H9 (cell line): ENCODE measurements at regions not wholly inside any gene's neighbourhood (a gene's known extent, or its start where the extent isn't known, plus 50 kb on each side); places are given as distances from the start of the nearest gene placed in this dataset.
"Not testable (repeated sequence)": the region's sequence is repeated elsewhere in the genome, so short reads cannot be mapped to it uniquely, and the experiment has no call there.

ENCODE experiments used
- DNase-seq: peaks from one replicate; pipeline ENCODE4 v3.0.0-alpha.2; 2017
- H2AFZ ChIP-seq: one replicate; pipeline ENCODE4 v1.6.1; 2013; ENCODE audit warnings: mild to moderate bottlenecking, low read length, control low read depth, moderate library complexity
- H2AK5ac ChIP-seq: 2 replicates; pipeline ENCODE4 v1.6.1; 2013; ENCODE audit warnings: low read length, control low read depth, mixed read lengths; ENCODE audit not compliant: insufficient read length
- H2BK120ac ChIP-seq: one replicate; pipeline ENCODE4 v1.6.1; 2013; ENCODE audit warnings: low read depth, mild to moderate bottlenecking, low read length, control low read depth, inconsistent platforms; ENCODE audit not compliant: poor library complexity, severe bottlenecking
- H2BK12ac ChIP-seq: 2 replicates; pipeline ENCODE4 v1.6.1; 2013; ENCODE audit warnings: low read length, control low read depth, mixed read lengths, low read depth; ENCODE audit not compliant: insufficient read length
- H2BK15ac ChIP-seq: 2 replicates; pipeline ENCODE4 v1.6.1; 2013; ENCODE audit warnings: low read depth, low read length, control low read depth
- H2BK20ac ChIP-seq: one replicate; pipeline ENCODE4 v1.6.1; 2013; ENCODE audit warnings: low read depth, mild to moderate bottlenecking, low read length, control low read depth, inconsistent platforms; ENCODE audit not compliant: poor library complexity, severe bottlenecking
- H2BK5ac ChIP-seq: 2 replicates; pipeline ENCODE4 v1.6.1; 2013; ENCODE audit warnings: low read length, control low read depth, mixed read lengths; ENCODE audit not compliant: insufficient read length
- H3K14ac ChIP-seq: 2 replicates; pipeline ENCODE4 v1.6.1; 2013; ENCODE audit warnings: low read length, control low read depth; ENCODE audit not compliant: insufficient read depth
- H3K18ac ChIP-seq: 2 replicates; pipeline ENCODE4 v1.6.1; 2013; ENCODE audit warnings: low read depth, mild to moderate bottlenecking, mixed read lengths, low read length, control low read depth; ENCODE audit not compliant: insufficient read length
- H3K23ac ChIP-seq: 2 replicates; pipeline ENCODE4 v1.6.1; 2013; ENCODE audit warnings: low read length, control low read depth, mixed read lengths, low read depth; ENCODE audit not compliant: insufficient read length
- H3K23me2 ChIP-seq: 2 replicates; pipeline ENCODE4 v1.6.1; 2013; ENCODE audit warnings: low read depth, mild to moderate bottlenecking, mixed read lengths, low read length, control low read depth; ENCODE audit not compliant: insufficient read length, poor library complexity, severe bottlenecking
- H3K27ac ChIP-seq: 2 replicates; pipeline ENCODE4 v1.5.1; 2013; ENCODE audit warnings: low read length, control low read depth, mixed read lengths, low read depth; ENCODE audit not compliant: insufficient read length
- H3K27me3 ChIP-seq: 2 replicates; pipeline ENCODE4 v1.6.1; 2013; ENCODE audit warnings: low read length, control low read depth, inconsistent platforms; ENCODE audit not compliant: insufficient read depth
- H3K4ac ChIP-seq: 2 replicates; pipeline ENCODE4 v1.6.1; 2013; ENCODE audit warnings: low read depth, mild to moderate bottlenecking, control low read depth, inconsistent platforms, low read length, moderate library complexity
- H3K4me1 ChIP-seq: 2 replicates; pipeline ENCODE4 v1.6.1; 2013; ENCODE audit warnings: low read length, control low read depth, inconsistent platforms; ENCODE audit not compliant: insufficient read depth
- H3K4me2 ChIP-seq: 2 replicates; pipeline ENCODE4 v1.6.1; 2013; ENCODE audit warnings: low read length, control low read depth, mixed read lengths; ENCODE audit not compliant: insufficient read length, insufficient read depth
- H3K56ac ChIP-seq: 2 replicates; pipeline ENCODE4 v1.6.1; 2013; ENCODE audit warnings: low read depth, mild to moderate bottlenecking, mixed read lengths, low read length, control low read depth; ENCODE audit not compliant: insufficient read length
- H3K79me1 ChIP-seq: 2 replicates; pipeline ENCODE4 v1.6.1; 2013; ENCODE audit warnings: low read depth, mild to moderate bottlenecking, moderate library complexity, low read length, control low read depth, inconsistent platforms; ENCODE audit not compliant: insufficient read depth, poor library complexity, severe bottlenecking
- H3K79me2 ChIP-seq: 2 replicates; pipeline ENCODE4 v1.6.1; 2013; ENCODE audit warnings: low read length, control low read depth, inconsistent platforms; ENCODE audit not compliant: insufficient read depth
- H3K9ac ChIP-seq: 2 replicates; pipeline ENCODE4 v1.6.1; 2013; ENCODE audit warnings: low read length, control low read depth, mixed read lengths; ENCODE audit not compliant: insufficient read length; ENCODE audit errors: extremely low read depth
- H3K9me3 ChIP-seq: one replicate; pipeline ENCODE4 v1.6.1; 2013; ENCODE audit warnings: low read depth, low read length, inconsistent platforms; ENCODE audit not compliant: control insufficient read depth
- H3T11ph ChIP-seq: one replicate; pipeline ENCODE4 v1.6.1; 2013; ENCODE audit warnings: mild to moderate bottlenecking, low read length, control low read depth, inconsistent platforms
- H4K20me1 ChIP-seq: one replicate; pipeline ENCODE4 v1.6.1; 2013; ENCODE audit not compliant: control insufficient read depth, insufficient read length, insufficient read depth
- H4K5ac ChIP-seq: 2 replicates; pipeline ENCODE4 v1.6.1; 2013; ENCODE audit warnings: low read depth, mild to moderate bottlenecking, mixed read lengths, low read length, control low read depth; ENCODE audit not compliant: insufficient read length
- H4K8ac ChIP-seq: replicated peaks from 2 replicates; pipeline ENCODE4 v1.6.1; 2013; ENCODE audit warnings: low read length, control low read depth, mixed read lengths, low read depth; ENCODE audit not compliant: insufficient read length
- H4K91ac ChIP-seq: 2 replicates; pipeline ENCODE4 v1.6.1; 2013; ENCODE audit warnings: low read depth, mild to moderate bottlenecking, moderate library complexity, mixed read lengths, low read length, control low read depth; ENCODE audit not compliant: insufficient read length
- H3K27ac Mint-ChIP-seq, 3 experiments: 2 replicates in 2 of 3; 3 replicates in 1 of 3; pipeline ENCODE4 v1.8.0; 2020 to 2021; ENCODE audit warnings: mixed read lengths in 3 of 3, mild to moderate bottlenecking in 1 of 3, moderate library complexity in 1 of 3
- H3K27me3 Mint-ChIP-seq: 2 replicates; pipeline ENCODE4 v1.8.0; 2021; ENCODE audit warnings: low read depth, mild to moderate bottlenecking, moderate library complexity, mixed read lengths
- H3K36me3 Mint-ChIP-seq, 3 experiments: 2 replicates in 2 of 3; 3 replicates in 1 of 3; pipeline ENCODE4 v1.8.0; 2020 to 2021; ENCODE audit warnings: low read depth in 3 of 3, mixed read lengths in 3 of 3; ENCODE audit not compliant: insufficient read depth in 1 of 3
- H3K4me1 Mint-ChIP-seq, 2 experiments: 2 replicates each; pipeline ENCODE4 v1.8.0; 2020; ENCODE audit warnings: mixed read lengths in 2 of 2
- H3K4me3 Mint-ChIP-seq, 2 experiments: 2 replicates in 1 of 2; 3 replicates in 1 of 2; pipeline ENCODE4 v1.8.0; 2020 to 2021; ENCODE audit warnings: mild to moderate bottlenecking in 2 of 2, mixed read lengths in 2 of 2, moderate library complexity in 1 of 2
- H3K9me3 Mint-ChIP-seq, 2 experiments: 2 replicates in 1 of 2; 3 replicates in 1 of 2; pipeline ENCODE4 v1.8.0; 2020; ENCODE audit warnings: mild to moderate bottlenecking in 2 of 2, mixed read lengths in 2 of 2, moderate library complexity in 1 of 2
- WGBS: extraction: QIAGEN DNeasy Blood & Tissue Kit; methylation state at CpG from one replicate; pipeline ENCODE4 v1.1.7; 2013; ENCODE audit warnings: missing lambda C conversion rate, low lambda C conversion rate, mixed read lengths; ENCODE audit not compliant: insufficient read length; ENCODE audit errors: extremely low coverage; 5-methylcytosine and 5-hydroxymethylcytosine counted together

DNA sequence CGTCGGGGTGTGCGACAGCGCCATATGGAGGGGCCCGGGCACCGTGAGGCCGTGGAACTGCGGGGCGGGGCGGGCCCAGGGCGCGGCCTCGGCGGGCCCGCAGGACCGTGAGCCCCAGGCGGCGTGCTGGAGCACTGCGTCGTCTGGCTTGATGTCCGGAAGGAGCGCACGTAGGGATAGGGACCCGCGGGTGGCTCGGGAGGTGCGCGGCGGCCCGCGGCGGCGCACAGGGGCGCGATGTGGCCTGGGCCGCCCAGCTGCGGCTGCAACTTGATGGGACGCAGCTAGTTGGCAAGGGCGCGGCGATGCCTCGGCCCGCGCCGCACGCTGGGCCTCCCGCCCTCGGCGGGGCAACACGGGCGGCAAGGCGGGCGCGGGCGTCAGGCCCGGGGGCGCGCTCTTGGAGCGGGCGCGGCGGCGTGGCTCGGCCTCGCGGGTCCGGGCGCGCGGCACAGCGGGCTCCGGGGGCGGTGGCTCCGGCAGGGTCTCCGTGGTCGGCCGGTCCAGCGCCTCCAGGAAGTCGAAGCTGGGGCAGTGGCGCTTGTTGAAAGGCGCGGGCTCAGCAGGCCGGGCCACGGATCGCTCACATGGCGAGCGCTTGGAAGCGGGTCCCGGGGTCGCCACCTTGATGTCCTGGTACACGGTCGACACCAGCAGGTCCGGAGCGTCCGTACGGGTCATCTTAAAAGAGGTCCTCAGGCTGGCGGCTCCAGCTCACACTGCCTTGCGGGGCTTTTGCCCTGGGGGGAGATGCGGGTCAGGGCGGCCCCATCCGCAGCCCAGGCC lies 302.0 kb downstream of the CCDC74A start:
- not testable (repeated sequence) for H3K23ac ChIP-seq, H3K4me1 Mint-ChIP-seq, H3K9me3 ChIP-seq, H3K9me3 Mint-ChIP-seq, H3K4me2 ChIP-seq, H3K36me3 Mint-ChIP-seq, H2BK5ac ChIP-seq, H3K79me1 ChIP-seq, H2AK5ac ChIP-seq, H3K27me3 Mint-ChIP-seq, H3K14ac ChIP-seq, H2BK20ac ChIP-seq, H3K4ac ChIP-seq, H3K27me3 ChIP-seq, H3K4me1 ChIP-seq, DNase-seq, H3K9ac ChIP-seq, H2AFZ ChIP-seq, H4K91ac ChIP-seq, H4K20me1 ChIP-seq, H2BK120ac ChIP-seq, H3K56ac ChIP-seq, H4K8ac ChIP-seq, H3K79me2 ChIP-seq, H4K5ac ChIP-seq, H3K4me3 Mint-ChIP-seq, H3K27ac ChIP-seq, H3K23me2 ChIP-seq, H3K27ac Mint-ChIP-seq, H3T11ph ChIP-seq, H3K18ac ChIP-seq, H2BK12ac ChIP-seq, H2BK15ac ChIP-seq
- no CpG with 5 or more reads among the region's 101 CpGs for WGBS

DNA sequence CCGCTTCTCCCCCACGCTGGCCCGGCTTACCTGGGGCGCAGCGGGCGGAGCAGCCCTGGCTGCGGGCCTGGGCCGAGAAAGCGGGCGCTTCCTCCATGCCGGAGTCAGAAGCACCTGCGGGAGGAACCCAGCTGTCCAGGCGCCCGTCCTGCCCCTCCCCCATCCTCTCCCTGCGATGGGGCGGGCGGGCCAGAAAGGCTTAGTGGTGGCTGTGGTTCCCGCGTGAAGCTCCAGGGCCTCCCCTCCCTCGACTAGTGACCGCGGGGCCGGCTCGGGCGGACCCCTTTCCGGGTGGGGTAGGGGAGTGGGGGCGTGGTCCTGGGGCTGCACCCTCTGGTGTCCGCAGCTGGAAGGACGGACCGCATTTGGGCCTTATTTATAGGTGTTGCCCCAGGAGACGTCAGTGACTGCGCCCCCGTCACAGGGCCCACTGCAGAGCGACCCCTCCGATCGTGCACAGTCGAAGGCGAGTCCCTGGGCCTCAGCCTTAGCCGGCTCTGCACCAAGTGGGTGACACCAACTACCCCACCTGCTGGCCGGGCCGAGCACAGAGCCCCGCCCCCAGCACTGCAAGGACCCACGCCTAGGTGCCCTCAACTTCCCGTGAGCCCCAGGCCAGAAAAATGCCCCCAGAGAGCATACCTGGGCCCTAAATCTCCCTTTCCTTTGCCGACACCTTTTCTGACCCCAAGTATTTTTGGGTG lies 302.7 kb downstream of the CCDC74A start:
- H3K9me3 ChIP-seq, H3K23ac ChIP-seq, H4K20me1 ChIP-seq, H3K23me2 ChIP-seq, H2BK20ac ChIP-seq, H2BK120ac ChIP-seq, H4K91ac ChIP-seq, H3K14ac ChIP-seq, H3K18ac ChIP-seq, H3K9me3 Mint-ChIP-seq, DNase-seq, H3K9ac ChIP-seq, H3K4me2 ChIP-seq, H3K79me1 ChIP-seq, H3K79me2 ChIP-seq, H3K56ac ChIP-seq, H4K8ac ChIP-seq, H3K27me3 ChIP-seq, H3K36me3 Mint-ChIP-seq, H2BK15ac ChIP-seq, H3K27me3 Mint-ChIP-seq, H2BK5ac ChIP-seq, H3K4me3 Mint-ChIP-seq, H4K5ac ChIP-seq, H3K27ac Mint-ChIP-seq, H3K4me1 Mint-ChIP-seq, H3K27ac ChIP-seq, H2AK5ac ChIP-seq, H3K4me1 ChIP-seq, H3T11ph ChIP-seq, H3K4ac ChIP-seq, H2AFZ ChIP-seq, H2BK12ac ChIP-seq: not testable (repeated sequence)
- WGBS: no CpG with 5 or more reads among the region's 45 CpGs
